ENCODE measurements at regions not wholly inside any gene's neighbourhood (a gene's known extent, or its start where the extent isn't known, plus 50 kb on each side); places are given as distances from the start of the nearest gene placed in this dataset.
A peak's percentile ranks its signal among the peaks of the same experiment; 100 is the strongest.

GRCh38 chr5:89827960-89828359 is 581.6 kb downstream of the CETN3 start:
- intact Hi-C loops (cut with DNase I): no loop called here
- peak overlapping the region in 1 of 4 donors; percentile 3 for H3K4me3 ChIP-seq
- no peaks in the 10 kb centered on the region for H3K36me3 ChIP-seq
- WGBS, 2 donors: 86 to 91% methylated on average over 6 of the region's 6 CpGs
- H3K4me1 ChIP-seq: peaks cover 0 to 14% (median 9%) of the 10 kb centered on the region in 4 donors
- H3K27me3 ChIP-seq: no peaks in the 10 kb centered on the region
- TF ChIP-seq EP300 (IDR thresholded peaks at IDR 0.05) (no peak), POLR2AphosphoS5 (IDR thresholded peaks at IDR 0.05) (no peak), POLR2A (IDR thresholded peaks at IDR 0.05) (no peak), CTCF (IDR thresholded peaks at IDR 0.05) (no peak)
- H3K27ac ChIP-seq: no peak overlapping the region
- no peak for DNase-seq
- H3K9me3 ChIP-seq: no peaks in the 10 kb centered on the region

- Histone ChIP-seq H3K36me3 (no peaks in the 10 kb centered on the region), H3K4me1 (peaks cover 0 to 14% (median 9%) of the 10 kb centered on the region in 4 donors), H3K27ac (peak overlapping the region in 1 of 4 donors; percentile 11), H3K4me3 (peak overlapping the region in 1 of 4 donors; percentile 3), H3K27me3 (no peaks in the 10 kb centered on the region), H3K9me3 (no peaks in the 10 kb centered on the region)
- TF ChIP-seq CTCF (IDR thresholded peaks at IDR 0.05): no peak
- no peak for TF ChIP-seq POLR2A (IDR thresholded peaks at IDR 0.05)
- no peak for TF ChIP-seq POLR2AphosphoS5 (IDR thresholded peaks at IDR 0.05)
- TF ChIP-seq EP300 (IDR thresholded peaks at IDR 0.05): no peak
- WGBS, 2 donors: 85% methylated on average over 14 of the region's 14 CpGs
- intact Hi-C loops (cut with DNase I): no loop called here
- no peak for DNase-seq
These were observed 582.2 kb downstream of the CETN3 start for GRCh38 chr5:89827359-89827758.

GRCh38 chr5:89826938-89827337 is 582.6 kb downstream of the CETN3 start:
- WGBS, 2 donors: 61 to 69% methylated on average over 8 of the region's 8 CpGs
- Histone ChIP-seq H3K4me3 (peak overlapping the region in 1 of 4 donors; percentile 3), H3K27ac (peak overlapping the region in 1 of 4 donors; percentile 11), H3K36me3 (no peaks in the 10 kb centered on the region), H3K4me1 (peaks cover 0 to 14% (median 9%) of the 10 kb centered on the region in 4 donors), H3K9me3 (no peaks in the 10 kb centered on the region), H3K27me3 (no peaks in the 10 kb centered on the region)
- DNase-seq: no peak
- intact Hi-C loops (cut with DNase I): no loop called here
- no peak for TF ChIP-seq POLR2A (IDR thresholded peaks at IDR 0.05)
- TF ChIP-seq CTCF (IDR thresholded peaks at IDR 0.05): no peak
- no peak for TF ChIP-seq POLR2AphosphoS5 (IDR thresholded peaks at IDR 0.05)
- TF ChIP-seq EP300 (IDR thresholded peaks at IDR 0.05): no peak

GRCh38 chr5:89823046-89823445 is 586.5 kb downstream of the CETN3 start:
- no peak for DNase-seq
- Histone ChIP-seq H3K27ac (no peak overlapping the region), H3K4me3 (no peak overlapping the region), H3K27me3 (no peaks in the 10 kb centered on the region), H3K9me3 (no peaks in the 10 kb centered on the region), H3K36me3 (no peaks in the 10 kb centered on the region), H3K4me1 (peaks cover 0 to 2% (median 0%) of the 10 kb centered on the region in 4 donors)
- intact Hi-C loops (cut with DNase I): no loop called here
- WGBS, 2 donors: 89 to 91% methylated on average over 2 of the region's 2 CpGs
- TF ChIP-seq POLR2A (IDR thresholded peaks at IDR 0.05): no peak
- no peak for TF ChIP-seq POLR2AphosphoS5 (IDR thresholded peaks at IDR 0.05)
- TF ChIP-seq CTCF (IDR thresholded peaks at IDR 0.05): no peak
- no peak for TF ChIP-seq EP300 (IDR thresholded peaks at IDR 0.05)

GRCh38 chr5:89817841-89818240 is 591.7 kb downstream of the CETN3 start:
- 53 to 69% methylated on average over 4 of the region's 4 CpGs for WGBS, 2 donors
- intact Hi-C loops (cut with DNase I): no loop called here
- no peak for DNase-seq
- H3K36me3 ChIP-seq: no peaks in the 10 kb centered on the region
- no peaks in the 10 kb centered on the region for H3K9me3 ChIP-seq
- no peak for TF ChIP-seq EP300 (IDR thresholded peaks at IDR 0.05)
- TF ChIP-seq CTCF (IDR thresholded peaks at IDR 0.05): no peak
- TF ChIP-seq POLR2A (IDR thresholded peaks at IDR 0.05): no peak
- no peak for TF ChIP-seq POLR2AphosphoS5 (IDR thresholded peaks at IDR 0.05)
- H3K27me3 ChIP-seq: no peaks in the 10 kb centered on the region
- H3K4me1 ChIP-seq: no peaks in the 10 kb centered on the region
- H3K4me3 ChIP-seq: no peak overlapping the region
- no peak overlapping the region for H3K27ac ChIP-seq
